ENCODE measurements at regions not wholly inside any gene's neighbourhood (a gene's known extent, or its start where the extent isn't known, plus 50 kb on each side); places are given as distances from the start of the nearest gene placed in this dataset.
A peak's percentile ranks its signal among the peaks of the same experiment; 100 is the strongest.

- TF ChIP-seq CTCF (IDR thresholded peaks at IDR 0.05) = no peak
- peak in 1 of 2 donors; percentile 36 for TF ChIP-seq POLR2AphosphoS5 (IDR thresholded peaks at IDR 0.05)
Measured at GRCh38 chr20:17841751-17842215, 126.8 kb downstream of the SNX5 start.
